Adrenal gland (tissue), 9 donors: ENCODE measurements at regions not wholly inside any gene's neighbourhood (a gene's known extent, or its start where the extent isn't known, plus 50 kb on each side); places are given as distances from the start of the nearest gene placed in this dataset.

Source experiments
- DNase-seq, 7 donors: peaks; one replicate each; pipeline ENCODE4 v3.0.0-alpha.2; 2019 to 2020
- H3K27ac ChIP-seq, 5 donors: fragments of 200-600 bp; sonication (generic) in 4 of 5; 1 replicate in 3 of 5; 2 replicates in 2 of 5; pipeline versions ENCODE4 v1.5.1 to v1.8.0; 2016 to 2020; ENCODE audit warnings: mild to moderate bottlenecking in 1 of 5
- H3K27me3 ChIP-seq: fragments of 200-600 bp; 2 replicates; pipeline ENCODE4 v1.8.0; 2021
- H3K36me3 ChIP-seq, 2 donors: fragments of 200-600 bp; replicated peaks in 1 of 2; 1 replicate in 1 of 2; 2 replicates in 1 of 2; pipeline versions ENCODE4 v1.5.1 to v1.8.0; 2018 to 2022
- H3K4me1 ChIP-seq, 2 donors: fragments of 200-600 bp; replicated peaks in 1 of 2; 1 replicate in 1 of 2; 2 replicates in 1 of 2; pipeline versions ENCODE4 v1.5.1 to v1.8.0; 2018 to 2021
- H3K4me3 ChIP-seq, 4 donors: fragments of 200-600 bp; sonication (generic) in 3 of 4; one replicate each; pipeline ENCODE4 v1.5.1; 2016 to 2018
- H3K9me3 ChIP-seq, 3 donors: fragments of 200-600 bp; sonication (generic) in 1 of 3; replicated peaks in 1 of 3; 1 replicate in 2 of 3; 2 replicates in 1 of 3; pipeline versions ENCODE4 v1.5.1 to v1.8.0; 2016 to 2021
- POLR2A ChIP-seq, 2 donors: fragments of 450-650 bp; IDR thresholded peaks; one replicate each; pipeline ENCODE4 v1.6.1; 2017; ENCODE audit warnings: antibody characterized with exemption in 2 of 2, mild to moderate bottlenecking in 2 of 2, moderate library complexity in 1 of 2
- WGBS, 4 donors: extraction: QIAGEN DNeasy Blood & Tissue Kit in 2 of 4; methylation state at CpG; one replicate each; pipeline versions ENCODE4 v1.1.5 to v1.1.7; 2013 to 2017; 5-methylcytosine and 5-hydroxymethylcytosine counted together
- intact Hi-C, 2 donors: fragments of 100-400 bp; cut with DNase I; formaldehyde crosslinking; loops; one replicate each; pipeline versions ENCODE4 v1.14.1 to v1.15.0; 2022 to 2023
- TF ChIP-seq, protein P1 (sequence below), 6 experiments: fragments of 450-650 bp in 4 of 6; fragments of 200-600 bp in 2 of 6; sonication (generic) in 1 of 6; IDR thresholded peaks; 1 replicate in 5 of 6; 2 replicates in 1 of 6; pipeline versions ENCODE4 v1.5.1 to v1.8.0; 2016 to 2021; ENCODE audit warnings: antibody characterized with exemption in 6 of 6, mild to moderate bottlenecking in 2 of 6, moderate library complexity in 1 of 6
- donor health status: healthy with polysubstance abuse.
- donor health status: Bipolar disorder and iron deficiency.
- donor health status: DM: yes; HTN: yes; CAD: no.
- donor health status: DM: no; HTN: no; CAD: no.
- donor health status: DM: no; HTN: no; CAD: no.

DNA sequence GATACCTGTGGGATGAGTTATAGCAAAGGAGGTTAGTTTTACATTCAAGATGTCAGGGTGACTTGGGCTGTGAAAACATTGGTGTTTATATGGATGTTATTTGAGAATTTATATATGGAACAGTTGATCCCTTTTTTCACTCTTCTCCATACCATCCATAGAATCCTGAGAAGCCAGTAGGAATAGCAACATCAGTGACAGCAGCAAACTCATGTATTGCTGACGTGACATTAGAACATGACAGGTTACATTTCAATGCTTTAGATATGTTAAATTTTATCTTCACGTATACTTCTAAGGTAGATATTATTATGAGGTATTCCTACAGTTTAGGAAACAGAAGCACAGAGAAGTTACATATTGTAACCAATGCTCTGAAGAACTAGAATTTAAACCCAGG lies 745.2 kb upstream of the GCFC2 start:
- TF ChIP-seq POLR2A (IDR thresholded peaks at IDR 0.05): no peak
- TF ChIP-seq, protein P1, sequence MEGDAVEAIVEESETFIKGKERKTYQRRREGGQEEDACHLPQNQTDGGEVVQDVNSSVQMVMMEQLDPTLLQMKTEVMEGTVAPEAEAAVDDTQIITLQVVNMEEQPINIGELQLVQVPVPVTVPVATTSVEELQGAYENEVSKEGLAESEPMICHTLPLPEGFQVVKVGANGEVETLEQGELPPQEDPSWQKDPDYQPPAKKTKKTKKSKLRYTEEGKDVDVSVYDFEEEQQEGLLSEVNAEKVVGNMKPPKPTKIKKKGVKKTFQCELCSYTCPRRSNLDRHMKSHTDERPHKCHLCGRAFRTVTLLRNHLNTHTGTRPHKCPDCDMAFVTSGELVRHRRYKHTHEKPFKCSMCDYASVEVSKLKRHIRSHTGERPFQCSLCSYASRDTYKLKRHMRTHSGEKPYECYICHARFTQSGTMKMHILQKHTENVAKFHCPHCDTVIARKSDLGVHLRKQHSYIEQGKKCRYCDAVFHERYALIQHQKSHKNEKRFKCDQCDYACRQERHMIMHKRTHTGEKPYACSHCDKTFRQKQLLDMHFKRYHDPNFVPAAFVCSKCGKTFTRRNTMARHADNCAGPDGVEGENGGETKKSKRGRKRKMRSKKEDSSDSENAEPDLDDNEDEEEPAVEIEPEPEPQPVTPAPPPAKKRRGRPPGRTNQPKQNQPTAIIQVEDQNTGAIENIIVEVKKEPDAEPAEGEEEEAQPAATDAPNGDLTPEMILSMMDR (IDR thresholded peaks at IDR 0.05): no peak
- DNase-seq: no peak
- Histone ChIP-seq H3K36me3 (no peaks in the 10 kb centered on the region), H3K4me3 (no peak overlapping the region), H3K27ac (no peak overlapping the region), H3K4me1 (no peaks in the 10 kb centered on the region), H3K27me3 (no peaks in the 10 kb centered on the region), H3K9me3 (peaks cover 0 to 5% (median 0%) of the 10 kb centered on the region in 3 donors)
- WGBS, 4 donors: 46 to 90% (median 65%) methylated on average over 2 of the region's 2 CpGs
- intact Hi-C loops: no loop called here

DNA sequence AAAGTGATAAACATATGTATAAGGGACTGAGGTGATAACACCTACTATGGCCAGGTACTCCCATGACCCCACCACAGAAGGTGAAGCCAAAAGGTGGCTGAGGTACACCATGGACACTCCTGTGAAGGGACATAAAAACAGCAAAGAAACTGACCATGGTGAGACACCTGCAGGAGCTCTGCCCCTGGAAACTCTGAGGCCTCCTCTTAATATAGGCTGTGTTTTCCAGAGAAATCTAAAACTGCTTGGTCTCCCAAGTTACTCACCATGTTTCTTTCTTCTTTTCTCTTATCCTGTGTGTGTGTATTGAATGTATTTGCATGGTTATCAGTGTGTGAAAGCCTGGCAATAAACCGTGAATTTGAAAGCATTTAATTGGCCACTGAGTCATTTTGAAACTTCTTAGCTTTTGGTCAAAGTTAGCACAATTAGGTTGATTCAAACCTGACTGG lies 739.3 kb upstream of the GCFC2 start:
- no peaks in the 10 kb centered on the region for H3K36me3 ChIP-seq
- intact Hi-C loops: no loop called here
- no peak overlapping the region for H3K4me3 ChIP-seq
- H3K4me1 ChIP-seq: no peaks in the 10 kb centered on the region
- H3K27ac ChIP-seq: no peak overlapping the region
- H3K27me3 ChIP-seq: no peaks in the 10 kb centered on the region
- peaks cover 0 to 5% (median 0%) of the 10 kb centered on the region in 3 donors for H3K9me3 ChIP-seq
- no peak for DNase-seq
- 55 to 86% (median 72%) methylated on average over 1 of the region's 1 CpG for WGBS, 4 donors
- no peak for TF ChIP-seq POLR2A (IDR thresholded peaks at IDR 0.05)
- TF ChIP-seq, protein P1 (IDR thresholded peaks at IDR 0.05): no peak

DNA sequence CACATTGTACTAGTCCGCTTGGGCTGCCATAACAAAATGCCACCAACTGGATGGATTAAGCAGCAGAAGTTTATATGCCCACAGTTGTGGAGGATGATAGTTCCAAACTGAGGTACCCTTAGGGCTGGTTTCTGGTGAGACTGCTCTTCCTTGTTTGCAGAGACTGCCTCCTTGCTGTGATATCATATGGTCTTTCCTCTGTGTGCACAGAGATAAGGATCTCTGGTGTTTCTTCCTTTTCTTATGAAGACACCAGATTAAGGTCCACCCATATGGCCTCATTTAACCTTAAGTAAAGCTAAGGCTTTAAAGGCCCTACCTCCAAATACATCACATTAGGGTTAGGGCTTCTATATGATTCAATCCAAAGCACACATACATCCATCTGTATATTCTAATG lies 738.2 kb upstream of the GCFC2 start:
- Histone ChIP-seq H3K4me3 (no peak overlapping the region), H3K36me3 (no peaks in the 10 kb centered on the region), H3K27me3 (no peaks in the 10 kb centered on the region), H3K9me3 (peaks cover 0 to 5% (median 0%) of the 10 kb centered on the region in 3 donors), H3K4me1 (no peaks in the 10 kb centered on the region), H3K27ac (no peak overlapping the region)
- TF ChIP-seq POLR2A (IDR thresholded peaks at IDR 0.05): no peak
- TF ChIP-seq, protein P1 (IDR thresholded peaks at IDR 0.05): no peak
- no peak for DNase-seq
- intact Hi-C loops: no loop called here
- WGBS, 4 donors: 89 to 100% (median 90%) methylated on average over 1 of the region's 1 CpG

DNA sequence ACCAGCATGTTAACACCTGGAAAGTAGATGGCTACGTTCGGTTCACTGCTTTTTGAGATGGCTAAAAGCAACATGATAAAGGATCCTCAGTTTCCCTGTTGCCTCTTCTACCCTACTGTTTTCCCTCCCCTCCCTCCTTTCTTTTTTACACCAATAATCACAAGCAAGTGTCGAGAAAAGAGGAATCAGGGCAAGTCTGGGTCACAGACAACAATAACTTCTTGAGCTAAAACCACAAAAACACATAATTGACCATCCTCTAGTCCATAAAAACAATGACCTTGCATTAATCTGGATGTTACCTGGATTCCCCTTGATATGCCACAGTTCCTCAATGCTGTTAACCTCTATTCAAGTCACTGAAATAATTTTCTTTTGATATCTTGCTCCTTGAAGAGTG lies 736.6 kb upstream of the GCFC2 start:
- Histone ChIP-seq H3K9me3 (peaks cover 0 to 5% (median 0%) of the 10 kb centered on the region in 3 donors), H3K4me1 (no peaks in the 10 kb centered on the region), H3K27ac (no peak overlapping the region), H3K27me3 (no peaks in the 10 kb centered on the region), H3K4me3 (no peak overlapping the region), H3K36me3 (no peaks in the 10 kb centered on the region)
- WGBS, 4 donors: 66 to 72% (median 69%) methylated on average over 3 of the region's 3 CpGs
- no peak for DNase-seq
- no peak for TF ChIP-seq POLR2A (IDR thresholded peaks at IDR 0.05)
- TF ChIP-seq, protein P1 (IDR thresholded peaks at IDR 0.05): no peak
- intact Hi-C loops: no loop called here
